ENCODE measurements at regions not wholly inside any gene's neighbourhood (a gene's known extent, or its start where the extent isn't known, plus 50 kb on each side); places are given as distances from the start of the nearest gene placed in this dataset.

- TF ChIP-seq CTCF (IDR thresholded peaks at IDR 0.05): no peak
- TF ChIP-seq POLR2A (IDR thresholded peaks at IDR 0.05): no peak
Observed at GRCh38 chr20:29326376-29327070, 1930.9 kb upstream of the DEFB115 start.
